ENCODE measurements at regions not wholly inside any gene's neighbourhood (a gene's known extent, or its start where the extent isn't known, plus 50 kb on each side); places are given as distances from the start of the nearest gene placed in this dataset.

GRCh38 chr2:226037526-226037925, 638.0 kb downstream of the NYAP2 start:
- no peaks in the 10 kb centered on the region for H3K36me3 ChIP-seq (replicated peaks in 1 of 2; ENCODE audit: control insufficient read depth in 1 of 2, insufficient read depth in 2 of 2, low read length in 2 of 2)
- ChIA-PET POLR2A (no interaction called here), CTCF (ENCODE audit: low intra/inter-chr PET ratio, low total read pairs) (no interaction called here)
- in situ Hi-C loops (cut with HindIII; ENCODE audit: extremely low pct_ligation_motif_present, low pct_unique_long_range_greater_than_20kb) = loop anchor here (10.0 kb wide), 1 partner anchor 767 kb away; no protein-coding TSS in a partner anchor
- no peaks in the 10 kb centered on the region for H4K20me1 ChIP-seq (ENCODE audit: insufficient read depth, low read length)
- H3K4me2 ChIP-seq (ENCODE audit: low read depth, low read length) = no peak overlapping the region
- no peak overlapping the region for H3K27ac ChIP-seq (ENCODE audit: extremely low read length, insufficient read depth, low read length)
- no TSS peak for BruUV-seq (replicated peaks)
- peaks cover 5% of the 10 kb centered on the region for H3K4me1 ChIP-seq (ENCODE audit: insufficient read depth, low read length)
- intact Hi-C loops (cut with micrococcal nuclease; ENCODE audit: unreplicated experiment) = no loop called here
- H3K9ac ChIP-seq (ENCODE audit: insufficient read depth, low read depth, low read length) = no peak overlapping the region
- H3K9me3 ChIP-seq (ENCODE audit: low read length) = no peaks in the 10 kb centered on the region
- DNase-seq (ENCODE audit: low spot score) (no peak), ATAC-seq (no peak), FAIRE-seq (no peak)
- no peaks in the 10 kb centered on the region for H3K79me2 ChIP-seq (ENCODE audit: insufficient read depth, low read length)
- 16% methylated on average over 2 of the region's 2 CpGs for WGBS (ENCODE audit: low lambda C conversion rate)
- H2AFZ ChIP-seq (ENCODE audit: low read length) = no peak overlapping the region
- H3K4me3 ChIP-seq (replicated peaks in 1 of 3; ENCODE audit: insufficient read depth in 1 of 3, low read depth in 2 of 3, low read length in 3 of 3) = no peak overlapping the region
- H3K27me3 ChIP-seq (ENCODE audit: control insufficient read depth in 1 of 2, insufficient read depth in 2 of 2, low read length in 2 of 2) = peaks cover 2 to 5% of the 10 kb centered on the region in 2 experiments; a peak in 3 of 5 replicates
- TF ChIP-seq ZNF496 (CRISPR knock-in tag; IDR thresholded peaks at IDR 0.05; ENCODE audit: insufficient replicate concordance) (no peak), RFX3 (CRISPR knock-in tag; IDR thresholded peaks at IDR 0.05) (no peak), POLR2A (IDR thresholded peaks at IDR 0.05; ENCODE audit: insufficient read depth in 1 of 2, low read depth in 2 of 2, low read length in 2 of 2) (no peak), ZBTB2 (CRISPR knock-in tag; IDR thresholded peaks at IDR 0.05; ENCODE audit: low read depth) (no peak), AHDC1 (CRISPR knock-in tag; IDR thresholded peaks at IDR 0.05; ENCODE audit: borderline replicate concordance) (no peak), STAG1 (CRISPR knock-in tag; IDR thresholded peaks at IDR 0.05) (no peak), ZFP36L1 (CRISPR knock-in tag; IDR thresholded peaks at IDR 0.05) (no peak), MTA1 (CRISPR knock-in tag; IDR thresholded peaks at IDR 0.05; ENCODE audit: borderline replicate concordance) (no peak), GRHL1 (CRISPR knock-in tag; conservative IDR thresholded peaks at IDR 0.05) (no peak), ZNF253 (CRISPR knock-in tag; IDR thresholded peaks at IDR 0.05; ENCODE audit: borderline replicate concordance) (no peak), DRAP1 (CRISPR knock-in tag; IDR thresholded peaks at IDR 0.05) (no peak), TFE3 (CRISPR knock-in tag; IDR thresholded peaks at IDR 0.05) (no peak), GATAD1 (CRISPR knock-in tag; IDR thresholded peaks at IDR 0.05) (no peak), RAD21 (CRISPR knock-in tag; IDR thresholded peaks at IDR 0.05) (no peak)
